Muscle layer of colon (tissue), 2 donors: ENCODE measurements at regions not wholly inside any gene's neighbourhood (a gene's known extent, or its start where the extent isn't known, plus 50 kb on each side); places are given as distances from the start of the nearest gene placed in this dataset.

Experiments used
- H3K27ac ChIP-seq: one replicate; pipeline ENCODE4 v1.7.0; 2013; ENCODE audit warnings: low read depth, mild to moderate bottlenecking, low read length, moderate library complexity
- H3K27me3 ChIP-seq, 2 donors: one replicate each; pipeline ENCODE4 v1.7.0; 2013; ENCODE audit warnings: low read length in 2 of 2, mild to moderate bottlenecking in 2 of 2; ENCODE audit not compliant: insufficient read depth in 2 of 2, control insufficient read depth in 1 of 2
- H3K36me3 ChIP-seq: one replicate; pipeline ENCODE4 v1.7.0; 2013; ENCODE audit warnings: mild to moderate bottlenecking, low read length; ENCODE audit not compliant: insufficient read depth
- H3K4me1 ChIP-seq: one replicate; pipeline ENCODE4 v1.7.0; 2013; ENCODE audit warnings: mild to moderate bottlenecking, low read length; ENCODE audit not compliant: insufficient read depth
- H3K4me3 ChIP-seq, 2 donors: one replicate each; pipeline ENCODE4 v1.7.0; 2013; ENCODE audit warnings: low read length in 2 of 2, low read depth in 1 of 2, mild to moderate bottlenecking in 1 of 2, moderate library complexity in 1 of 2
- H3K9ac ChIP-seq: one replicate; pipeline ENCODE4 v1.7.0; 2013; ENCODE audit warnings: low read length
- H3K9me3 ChIP-seq: one replicate; pipeline ENCODE4 v1.7.0; 2013; ENCODE audit warnings: mild to moderate bottlenecking, low read length
- donor health status: abdominal sarcoma.
- donor health status: Adenocarcinoma of cecum.

- no peak overlapping the region for H3K4me3 ChIP-seq
- no peaks in the 10 kb centered on the region for H3K36me3 ChIP-seq
- H3K9ac ChIP-seq = no peak overlapping the region
- no peaks in the 10 kb centered on the region for H3K9me3 ChIP-seq
- peaks cover 36% of the 10 kb centered on the region for H3K4me1 ChIP-seq
- H3K27ac ChIP-seq = peak overlapping the region; percentile 82
- H3K27me3 ChIP-seq = no peaks in the 10 kb centered on the region
These were observed 294.7 kb upstream of the PITRM1 start for GRCh38 chr10:3467052-3467951.

- no peak overlapping the region for H3K9ac ChIP-seq
- H3K4me1 ChIP-seq = peaks cover 29% of the 10 kb centered on the region
- H3K36me3 ChIP-seq = no peaks in the 10 kb centered on the region
- H3K27ac ChIP-seq = peak overlapping the region; percentile 31
- no peaks in the 10 kb centered on the region for H3K27me3 ChIP-seq
- H3K4me3 ChIP-seq = peak overlapping the region in 1 of 2 donors; percentile 0
- no peaks in the 10 kb centered on the region for H3K9me3 ChIP-seq
These were observed 292.9 kb upstream of the PITRM1 start for GRCh38 chr10:3465406-3465891.

DNA sequence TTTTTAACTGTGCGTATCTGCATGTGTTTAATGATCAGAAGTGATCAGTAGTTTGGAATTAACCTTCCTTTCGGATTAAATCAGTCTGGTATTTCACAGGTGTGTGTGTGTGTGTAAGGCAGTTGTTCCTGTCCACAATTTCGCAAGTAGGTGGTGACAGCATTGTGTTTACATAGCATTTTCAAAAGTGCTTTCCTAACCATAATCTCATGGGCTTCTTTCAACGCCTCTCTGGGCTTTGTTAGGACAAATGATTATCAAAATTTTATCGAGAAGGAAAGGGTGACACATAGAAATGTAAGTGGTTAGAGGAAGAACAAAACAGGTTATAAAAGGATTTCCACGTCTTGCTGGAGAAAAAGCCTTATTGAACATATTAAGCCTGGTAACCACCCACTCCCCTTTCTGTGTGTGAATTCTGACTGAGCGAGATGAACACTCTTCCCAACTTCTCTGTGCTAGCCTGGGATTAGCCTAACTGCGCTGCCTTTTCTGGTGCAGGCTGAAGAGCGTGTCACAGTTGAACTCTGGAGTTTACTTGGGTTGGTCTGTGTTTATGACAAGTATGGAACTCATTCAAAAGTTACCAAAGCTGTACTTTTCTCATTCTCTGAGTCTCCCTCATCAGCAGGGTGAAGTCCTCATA lies 292.3 kb upstream of the PITRM1 start:
- Histone ChIP-seq H3K9me3 (no peaks in the 10 kb centered on the region), H3K4me1 (peaks cover 29% of the 10 kb centered on the region), H3K27me3 (no peaks in the 10 kb centered on the region), H3K36me3 (no peaks in the 10 kb centered on the region), H3K27ac (no peak overlapping the region), H3K9ac (no peak overlapping the region), H3K4me3 (no peak overlapping the region)

- H3K4me1 ChIP-seq = peaks cover 10% of the 10 kb centered on the region
- H3K36me3 ChIP-seq = no peaks in the 10 kb centered on the region
- no peak overlapping the region for H3K27ac ChIP-seq
- no peak overlapping the region for H3K9ac ChIP-seq
- no peaks in the 10 kb centered on the region for H3K9me3 ChIP-seq
- no peaks in the 10 kb centered on the region for H3K27me3 ChIP-seq
- no peak overlapping the region for H3K4me3 ChIP-seq
These were observed 288.0 kb upstream of the PITRM1 start for GRCh38 chr10:3460420-3461128.

GRCh38 chr10:3455385-3456334 lies 283.1 kb upstream of the PITRM1 start:
- Histone ChIP-seq H3K9ac (no peak overlapping the region), H3K27ac (no peak overlapping the region), H3K4me3 (no peak overlapping the region), H3K27me3 (no peaks in the 10 kb centered on the region), H3K36me3 (no peaks in the 10 kb centered on the region), H3K4me1 (peaks cover 17% of the 10 kb centered on the region), H3K9me3 (no peaks in the 10 kb centered on the region)

DNA sequence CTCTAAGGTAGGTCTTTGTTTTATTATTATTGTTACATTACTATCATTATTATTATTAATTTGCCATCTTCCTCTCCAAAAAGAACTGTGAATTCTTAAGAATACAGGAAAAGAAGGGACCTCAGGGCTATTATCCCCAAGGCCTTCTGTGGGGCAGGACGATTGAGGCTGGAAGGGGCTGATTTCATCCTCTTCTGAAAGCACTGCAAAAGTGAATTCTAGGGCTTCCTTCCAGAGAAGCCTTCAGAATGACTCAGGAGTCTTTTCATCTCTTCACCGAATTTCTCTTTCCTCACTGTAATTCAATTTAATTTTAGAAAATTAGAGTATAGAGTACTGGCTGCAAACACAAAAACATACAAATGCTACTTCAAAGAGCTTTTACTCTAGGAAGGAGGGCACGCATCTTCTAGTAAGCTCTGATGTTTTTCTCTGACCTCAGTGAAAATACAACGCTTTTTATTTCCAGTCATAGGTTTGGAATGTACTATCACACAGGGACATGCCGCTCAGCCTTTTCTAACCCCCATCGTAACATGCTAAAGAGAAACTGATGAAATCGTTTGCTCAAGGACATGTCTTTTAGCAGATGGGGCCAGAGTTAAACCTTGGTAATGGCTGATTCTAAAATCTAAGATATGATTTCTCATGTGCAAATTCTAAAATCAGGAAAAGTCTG lies 280.2 kb upstream of the PITRM1 start:
- Histone ChIP-seq H3K27ac (peak overlapping the region; percentile 55), H3K4me3 (peak overlapping the region in 1 of 2 donors; percentile 32), H3K27me3 (no peaks in the 10 kb centered on the region), H3K9me3 (no peaks in the 10 kb centered on the region), H3K9ac (no peak overlapping the region), H3K36me3 (no peaks in the 10 kb centered on the region), H3K4me1 (peaks cover 17% of the 10 kb centered on the region)

DNA sequence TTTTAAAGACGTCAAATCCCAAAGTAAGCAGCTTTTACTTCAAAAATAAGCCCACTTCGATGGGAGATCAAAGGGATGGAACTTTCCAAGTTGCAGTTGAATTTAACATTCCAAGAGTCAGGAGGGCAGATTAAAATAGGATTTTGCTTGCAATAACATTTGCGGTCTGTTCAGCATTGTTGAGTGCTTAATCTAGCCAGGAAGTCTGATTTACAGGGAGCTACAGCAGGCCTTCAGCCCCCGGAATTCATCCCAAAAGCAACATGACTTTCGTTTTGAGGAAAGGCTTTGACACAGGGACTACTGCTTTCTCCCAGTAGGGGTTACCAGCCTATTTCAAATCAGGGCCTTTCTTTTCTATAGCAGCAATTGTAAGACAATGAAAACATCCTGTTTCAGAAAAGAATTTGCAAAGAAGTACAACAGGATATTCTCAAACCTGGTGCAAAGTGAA lies 279.6 kb upstream of the PITRM1 start:
- peak overlapping the region in 1 of 2 donors; percentile 32 for H3K4me3 ChIP-seq

DNA sequence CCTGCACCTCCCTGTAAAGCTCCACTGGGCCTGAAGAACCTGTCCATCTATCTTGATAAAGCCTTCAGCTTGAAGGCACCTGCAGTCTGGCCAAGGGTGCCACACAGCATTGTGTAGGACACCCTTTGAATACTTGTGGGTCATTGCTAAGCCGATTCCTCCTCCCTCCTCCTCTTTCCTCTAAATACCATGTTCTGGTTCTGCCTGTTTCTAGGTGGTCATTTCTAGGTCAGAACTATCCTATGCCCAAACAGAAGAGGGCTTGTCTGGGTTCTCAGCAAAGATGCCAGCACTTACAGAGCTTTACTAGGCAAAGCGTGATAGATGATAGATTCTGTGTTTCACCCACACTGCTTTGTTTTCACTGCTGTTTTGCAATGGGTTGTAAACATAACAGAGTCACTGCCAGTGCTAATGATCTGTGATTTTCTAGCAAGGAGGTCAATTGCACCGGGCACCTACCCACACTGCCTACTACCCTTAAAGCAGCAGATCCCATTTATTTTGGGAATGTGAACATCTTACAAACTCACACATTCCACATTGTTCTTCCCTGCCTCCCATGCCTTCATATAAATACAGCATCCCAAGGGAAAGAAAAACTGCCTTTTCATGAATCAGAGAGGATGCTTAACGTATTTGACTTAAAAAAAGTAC lies 279.1 kb upstream of the PITRM1 start:
- H3K4me3 ChIP-seq = peak overlapping the region in 1 of 2 donors; percentile 32
- H3K4me1 ChIP-seq = peaks cover 17% of the 10 kb centered on the region
- H3K27me3 ChIP-seq = no peaks in the 10 kb centered on the region
- H3K9me3 ChIP-seq = no peaks in the 10 kb centered on the region
- H3K36me3 ChIP-seq = no peaks in the 10 kb centered on the region
- H3K9ac ChIP-seq = no peak overlapping the region
- peak overlapping the region; percentile 55 for H3K27ac ChIP-seq

More for the DNA sequence above, 279.6 kb upstream of the PITRM1 start:
- no peaks in the 10 kb centered on the region for H3K36me3 ChIP-seq
- peak overlapping the region; percentile 55 for H3K27ac ChIP-seq
- peaks cover 17% of the 10 kb centered on the region for H3K4me1 ChIP-seq
- H3K9me3 ChIP-seq = no peaks in the 10 kb centered on the region
- no peak overlapping the region for H3K9ac ChIP-seq
- H3K27me3 ChIP-seq = no peaks in the 10 kb centered on the region

GRCh38 chr10:3446221-3446620 lies 273.6 kb upstream of the PITRM1 start:
- Histone ChIP-seq H3K9me3 (no peaks in the 10 kb centered on the region), H3K4me3 (no peak overlapping the region), H3K36me3 (no peaks in the 10 kb centered on the region), H3K27me3 (no peaks in the 10 kb centered on the region), H3K4me1 (no peaks in the 10 kb centered on the region), H3K9ac (no peak overlapping the region), H3K27ac (no peak overlapping the region)

GRCh38 chr10:3445648-3446047 lies 273.1 kb upstream of the PITRM1 start:
- H3K9ac ChIP-seq = no peak overlapping the region
- no peak overlapping the region for H3K4me3 ChIP-seq
- no peaks in the 10 kb centered on the region for H3K36me3 ChIP-seq
- H3K27ac ChIP-seq = no peak overlapping the region
- H3K27me3 ChIP-seq = no peaks in the 10 kb centered on the region
- H3K4me1 ChIP-seq = no peaks in the 10 kb centered on the region
- H3K9me3 ChIP-seq = no peaks in the 10 kb centered on the region
